PC-9 (cell line): ENCODE measurements at regions not wholly inside any gene's neighbourhood (a gene's known extent, or its start where the extent isn't known, plus 50 kb on each side); places are given as distances from the start of the nearest gene placed in this dataset.

ENCODE experiments used
- BruUV-seq: library from RNA; stranded (reverse); fragments of 400-500 nt; replicated peaks from 2 replicates; lab custom pipeline; 2021; lab: Mats Ljungman, UMichigan
- CTCF ChIA-PET: fragments of 300-600 bp; sonication (Branson Sonifier 250); formaldehyde crosslinking; loops from one replicate; lab custom pipeline; 2022; ENCODE audit warnings: antibody characterized with exemption; lab: Charles Lee
- POLR2A ChIA-PET: fragments of 300-600 bp; sonication (Branson Sonifier 250); formaldehyde crosslinking; loops from one replicate; lab custom pipeline; 2022; ENCODE audit warnings: antibody characterized with exemption; ENCODE audit not compliant: unreplicated experiment; lab: Charles Lee
- DNase-seq, 2 experiments: peaks; one replicate each; pipeline versions ENCODE4 v3.0.0 to v3.0.0-alpha.2; 2015 to 2022; ENCODE audit warnings: mixed read lengths in 1 of 2
- H2AFZ ChIP-seq: fragments of 200-600 bp; sonication (generic); 2 replicates; pipeline ENCODE4 v1.8.1; 2017; ENCODE audit warnings: antibody characterized with exemption
- H3F3A ChIP-seq: fragments of 200-600 bp; sonication (generic); 2 replicates; pipeline ENCODE4 v1.8.1; 2017; ENCODE audit warnings: antibody characterized with exemption, mild to moderate bottlenecking, low read depth; ENCODE audit not compliant: insufficient read depth
- H3K27ac ChIP-seq: fragments of 200-600 bp; sonication (generic); 2 replicates; pipeline ENCODE4 v1.6.1; 2016; ENCODE audit warnings: mixed run types
- H3K27me3 ChIP-seq: fragments of 200-600 bp; sonication (generic); 2 replicates; pipeline ENCODE4 v1.6.1; 2016; ENCODE audit warnings: low read depth, mixed run types; ENCODE audit not compliant: insufficient read depth
- H3K36me3 ChIP-seq: fragments of 200-600 bp; sonication (generic); 2 replicates; pipeline ENCODE4 v1.6.1; 2016; ENCODE audit warnings: low read depth, mixed run types
- H3K4me1 ChIP-seq: fragments of 200-600 bp; sonication (generic); replicated peaks from 2 replicates; pipeline ENCODE4 v1.6.1; 2016; ENCODE audit warnings: mixed run types; ENCODE audit not compliant: insufficient read depth
- H3K4me2 ChIP-seq: fragments of 200-600 bp; sonication (generic); 2 replicates; pipeline ENCODE4 v1.6.1; 2017; ENCODE audit warnings: mixed run types
- H3K4me3 ChIP-seq: fragments of 200-600 bp; sonication (generic); 2 replicates; pipeline ENCODE4 v1.6.1; 2016; ENCODE audit warnings: mixed run types
- H3K79me2 ChIP-seq: fragments of 200-600 bp; sonication (generic); 2 replicates; pipeline ENCODE4 v1.6.1; 2017; ENCODE audit warnings: low read depth, mixed run types
- H3K9me2 ChIP-seq: fragments of 200-600 bp; sonication (generic); 2 replicates; pipeline ENCODE4 v1.8.1; 2017; ENCODE audit warnings: mild to moderate bottlenecking; ENCODE audit not compliant: insufficient read depth
- H3K9me3 ChIP-seq: fragments of 200-600 bp; sonication (generic); 2 replicates; pipeline ENCODE4 v1.8.1; 2016; ENCODE audit warnings: low read depth; ENCODE audit not compliant: insufficient read depth
- H4K20me1 ChIP-seq: fragments of 200-600 bp; sonication (generic); 2 replicates; pipeline ENCODE4 v1.8.1; 2017; ENCODE audit not compliant: insufficient read depth
- CTCF ChIP-seq: fragments of 200-600 bp; sonication (generic); conservative IDR thresholded peaks from 2 replicates; pipeline ENCODE4 v1.6.1; 2017; ENCODE audit warnings: mixed run types, antibody characterized with exemption, mild to moderate bottlenecking, moderate library complexity
- EZH2 ChIP-seq: fragments of 200-600 bp; sonication (generic); IDR thresholded peaks from 2 replicates; pipeline ENCODE4 v1.8.0; 2017; ENCODE audit warnings: antibody characterized with exemption, low read depth
- intact Hi-C: fragments of 100-400 bp; cut with micrococcal nuclease; formaldehyde crosslinking; loops from one replicate; pipeline ENCODE4 v1.10.0; 2022; ENCODE audit not compliant: unreplicated experiment

- no TSS peak for BruUV-seq
- Histone ChIP-seq H3K4me1 (no peaks in the 10 kb centered on the region), H4K20me1 (no peaks in the 10 kb centered on the region), H2AFZ (no peak overlapping the region), H3K4me2 (no peak overlapping the region), H3K9me2 (no peaks in the 10 kb centered on the region), H3F3A (no peaks in the 10 kb centered on the region), H3K27ac (no peak overlapping the region), H3K36me3 (no peaks in the 10 kb centered on the region), H3K79me2 (no peaks in the 10 kb centered on the region), H3K9me3 (no peaks in the 10 kb centered on the region), H3K27me3 (no peaks in the 10 kb centered on the region), H3K4me3 (no peak overlapping the region)
- intact Hi-C loops = no loop called here
- ChIA-PET CTCF (no interaction called here), POLR2A (no interaction called here)
- no peak for TF ChIP-seq EZH2
- no peak for TF ChIP-seq CTCF
- DNase-seq = no peak
These were observed 152.1 kb upstream of the EPHA3 start for GRCh38 chr3:88955274-88955673.

DNA sequence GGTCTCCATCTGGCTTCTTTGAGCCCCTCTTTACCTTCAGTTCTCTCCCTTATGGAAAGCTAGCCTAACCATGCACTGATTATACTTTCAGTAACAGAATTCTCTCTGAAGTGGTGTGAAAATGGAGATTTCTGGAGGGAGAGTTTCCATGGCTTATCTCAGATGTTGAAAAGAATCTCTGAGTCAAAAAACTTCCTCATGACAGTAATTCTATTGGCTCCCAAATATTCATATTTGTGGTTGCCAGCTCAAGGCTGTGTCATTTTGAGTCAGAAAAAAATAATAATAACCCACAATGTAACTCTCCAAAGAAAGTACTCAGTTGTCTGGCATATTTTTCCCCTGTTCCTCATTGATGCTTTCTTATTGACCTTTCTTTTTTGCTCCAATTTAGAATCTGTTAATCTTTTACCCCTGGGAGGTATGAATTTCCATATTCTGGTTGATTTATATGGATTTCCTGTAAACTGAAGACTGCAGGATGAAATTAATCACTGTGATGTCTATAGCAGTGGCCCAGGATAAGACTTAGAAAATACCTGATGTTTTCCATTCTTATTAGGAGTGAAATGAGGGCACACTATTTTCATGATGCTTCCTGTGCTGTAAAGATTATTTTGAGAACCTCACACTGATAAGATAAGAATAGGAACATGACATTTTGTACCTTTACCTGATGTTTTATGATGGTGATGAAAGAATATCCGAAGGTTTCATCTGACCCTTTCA lies 149.5 kb upstream of the EPHA3 start:
- Histone ChIP-seq H3K4me2 (no peak overlapping the region), H3F3A (no peaks in the 10 kb centered on the region), H3K4me1 (no peaks in the 10 kb centered on the region), H3K9me3 (no peaks in the 10 kb centered on the region), H3K27me3 (no peaks in the 10 kb centered on the region), H3K9me2 (no peaks in the 10 kb centered on the region), H2AFZ (no peak overlapping the region), H3K4me3 (no peak overlapping the region), H3K27ac (no peak overlapping the region), H4K20me1 (no peaks in the 10 kb centered on the region), H3K79me2 (no peaks in the 10 kb centered on the region), H3K36me3 (no peaks in the 10 kb centered on the region)
- POLR2A ChIA-PET = no interaction called here
- CTCF ChIA-PET = no interaction called here
- TF ChIP-seq CTCF (no peak), EZH2 (no peak)
- no peak for DNase-seq
- no TSS peak for BruUV-seq
- intact Hi-C loops = no loop called here

DNA sequence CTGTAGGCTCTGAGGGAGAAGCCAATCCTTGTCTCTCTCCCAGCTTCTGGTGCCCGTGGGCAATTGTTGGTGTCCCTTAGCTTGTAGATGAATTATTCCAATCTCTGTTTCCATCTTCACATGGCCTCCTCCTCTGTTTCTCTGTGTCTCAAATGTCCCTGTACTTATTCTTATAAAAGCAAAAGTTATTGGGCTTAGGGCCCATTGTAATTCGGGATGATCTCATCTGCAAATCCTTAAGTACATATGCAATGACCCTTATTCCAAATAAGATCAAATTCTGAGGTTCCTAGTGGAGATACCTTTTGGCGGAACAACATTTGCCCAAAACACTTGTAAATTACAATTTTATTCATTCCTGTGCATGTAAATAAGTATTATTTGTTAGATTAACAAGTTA lies 147.4 kb upstream of the EPHA3 start:
- no TSS peak for BruUV-seq
- Histone ChIP-seq H3K79me2 (no peaks in the 10 kb centered on the region), H3F3A (no peaks in the 10 kb centered on the region), H3K4me2 (no peak overlapping the region), H3K4me3 (no peak overlapping the region), H3K36me3 (no peaks in the 10 kb centered on the region), H3K27me3 (no peaks in the 10 kb centered on the region), H2AFZ (no peak overlapping the region), H3K27ac (no peak overlapping the region), H3K9me2 (no peaks in the 10 kb centered on the region), H4K20me1 (no peaks in the 10 kb centered on the region), H3K9me3 (no peaks in the 10 kb centered on the region), H3K4me1 (no peaks in the 10 kb centered on the region)
- ChIA-PET CTCF (no interaction called here), POLR2A (no interaction called here)
- no peak for DNase-seq
- intact Hi-C loops = no loop called here
- TF ChIP-seq EZH2 = no peak
- TF ChIP-seq CTCF = no peak
